HEK293T (cell line): ENCODE measurements at regions not wholly inside any gene's neighbourhood (a gene's known extent, or its start where the extent isn't known, plus 50 kb on each side); places are given as distances from the start of the nearest gene placed in this dataset.

Experiments
- CTCF ChIA-PET: fragments of 350-600 bp; formaldehyde crosslinking; extraction: SDS; loops from one replicate; lab custom pipeline; 2021; ENCODE audit warnings: antibody characterized with exemption, inconsistent platforms; lab: Yijun Ruan, JAX
- POLR2A ChIA-PET: fragments of 350-600 bp; formaldehyde crosslinking; extraction: SDS; loops from one replicate; lab custom pipeline; 2020; ENCODE audit warnings: antibody characterized with exemption, inconsistent platforms; lab: Yijun Ruan, JAX
- DNase-seq: peaks from one replicate; pipeline ENCODE4 v3.0.0; 2012; ENCODE audit warnings: mixed read lengths; ENCODE audit errors: extremely low spot score
- ARNT ChIP-seq: fragments of 450-650 bp; IDR thresholded peaks from 2 replicates; pipeline ENCODE4 v1.6.1; 2017; ENCODE audit warnings: mild to moderate bottlenecking
- BHLHE40 ChIP-seq: fragments of 450-650 bp; IDR thresholded peaks from 2 replicates; pipeline ENCODE4 v1.6.1; 2016; ENCODE audit warnings: mild to moderate bottlenecking, moderate library complexity, borderline replicate concordance
- CTBP1 ChIP-seq: fragments of 450-650 bp; IDR thresholded peaks from 2 replicates; pipeline ENCODE4 v1.6.1; 2016; ENCODE audit warnings: borderline replicate concordance
- ELF4 ChIP-seq: fragments of 450-650 bp; IDR thresholded peaks from 2 replicates; pipeline ENCODE4 v1.6.1; 2017; ENCODE audit warnings: antibody characterized with exemption
- FOXA1 ChIP-seq: fragments of 450-650 bp; IDR thresholded peaks from 2 replicates; pipeline ENCODE4 v1.6.1; 2016; ENCODE audit warnings: mild to moderate bottlenecking
- FOXK2 ChIP-seq: fragments of 450-650 bp; IDR thresholded peaks from 2 replicates; pipeline ENCODE4 v1.6.1; 2016; ENCODE audit warnings: mild to moderate bottlenecking
- FOXM1 ChIP-seq: fragments of 450-650 bp; IDR thresholded peaks from 2 replicates; pipeline ENCODE4 v1.6.1; 2017; ENCODE audit warnings: mild to moderate bottlenecking, borderline replicate concordance
- HDGF ChIP-seq: fragments of 450-650 bp; IDR thresholded peaks from 2 replicates; pipeline ENCODE4 v1.6.1; 2017; ENCODE audit warnings: antibody characterized with exemption, borderline replicate concordance
- L3MBTL2 ChIP-seq: fragments of 450-650 bp; conservative IDR thresholded peaks from 2 replicates; pipeline ENCODE4 v1.6.1; 2016; ENCODE audit warnings: mild to moderate bottlenecking
- LEF1 ChIP-seq: fragments of 450-650 bp; IDR thresholded peaks from 2 replicates; pipeline ENCODE4 v1.6.1; 2017; ENCODE audit warnings: mild to moderate bottlenecking, borderline replicate concordance
- NFRKB ChIP-seq: fragments of 450-650 bp; IDR thresholded peaks from 2 replicates; pipeline ENCODE4 v1.6.1; 2016; ENCODE audit warnings: mild to moderate bottlenecking, moderate library complexity
- PKNOX1 ChIP-seq: fragments of 450-650 bp; IDR thresholded peaks from 2 replicates; pipeline ENCODE4 v1.6.1; 2016
- SP1 ChIP-seq: fragments of 450-650 bp; IDR thresholded peaks from 2 replicates; pipeline ENCODE4 v1.6.1; 2017
- SUZ12 ChIP-seq: fragments of 450-650 bp; IDR thresholded peaks from 2 replicates; pipeline ENCODE4 v1.6.1; 2016; ENCODE audit warnings: mild to moderate bottlenecking
- TARDBP ChIP-seq: fragments of 450-650 bp; IDR thresholded peaks from 2 replicates; pipeline ENCODE4 v1.6.1; 2016
- ZNF384 ChIP-seq: fragments of 450-650 bp; IDR thresholded peaks from 2 replicates; pipeline ENCODE4 v1.6.1; 2016

GRCh38 chr5:124623265-124623664 lies 123.2 kb downstream of the ZNF608 start:
- CTCF ChIA-PET = no interaction called here
- no peak for TF ChIP-seq FOXM1
- no peak for TF ChIP-seq FOXA1
- no peak for TF ChIP-seq ZNF384
- TF ChIP-seq BHLHE40 = no peak
- TF ChIP-seq FOXK2 = no peak
- no peak for TF ChIP-seq PKNOX1
- no peak for TF ChIP-seq L3MBTL2
- TF ChIP-seq LEF1 = no peak
- no peak for TF ChIP-seq HDGF
- no peak for TF ChIP-seq ARNT
- no peak for TF ChIP-seq NFRKB
- POLR2A ChIA-PET = interaction anchor here (0.6 to 1.5 kb wide), 2 partner anchors 21 to 93 kb away, joined by 3 read pairs; no protein-coding TSS in a partner anchor
- DNase-seq = no peak

- DNase-seq = no peak
- POLR2A ChIA-PET = no interaction called here
- CTCF ChIA-PET = no interaction called here
- TF ChIP-seq ZNF384 (no peak), ARNT (no peak), L3MBTL2 (no peak)
Measured at GRCh38 chr5:124622851-124623250, 123.6 kb downstream of the ZNF608 start.

GRCh38 chr5:124621279-124621678 lies 125.2 kb downstream of the ZNF608 start:
- TF ChIP-seq ELF4 (no peak), FOXM1 (no peak), ZNF384 (no peak), FOXA1 (no peak), TARDBP (no peak), FOXK2 (no peak), HDGF (no peak), SUZ12 (no peak), LEF1 (no peak), PKNOX1 (no peak), NFRKB (no peak), SP1 (no peak)
- POLR2A ChIA-PET = no interaction called here
- CTCF ChIA-PET = no interaction called here
- no peak for DNase-seq

- no peak for DNase-seq
- TF ChIP-seq FOXM1 (no peak), CTBP1 (no peak), ELF4 (no peak), L3MBTL2 (no peak), ARNT (no peak), HDGF (no peak), NFRKB (no peak)
- ChIA-PET POLR2A (no interaction called here), CTCF (no interaction called here)
Measured at GRCh38 chr5:124620743-124621142, 125.7 kb downstream of the ZNF608 start.

- CTCF ChIA-PET = no interaction called here
Measured at GRCh38 chr5:124619121-124619520, 127.3 kb downstream of the ZNF608 start.

GRCh38 chr5:124617787-124618186 lies 128.7 kb downstream of the ZNF608 start:
- ChIA-PET CTCF (no interaction called here), POLR2A (no interaction called here)
- DNase-seq = no peak
- TF ChIP-seq HDGF (no peak), ARNT (no peak), CTBP1 (no peak), FOXK2 (no peak), SUZ12 (no peak), L3MBTL2 (no peak), PKNOX1 (no peak), NFRKB (no peak), LEF1 (no peak), BHLHE40 (no peak), ZNF384 (no peak), FOXA1 (no peak), TARDBP (no peak), FOXM1 (no peak), ELF4 (no peak), SP1 (no peak)

More at GRCh38 chr5:124619121-124619520, 127.3 kb downstream of the ZNF608 start:
- no peak for TF ChIP-seq NFRKB
- TF ChIP-seq HDGF = no peak
- no peak for TF ChIP-seq ELF4
- TF ChIP-seq SP1 = no peak
- TF ChIP-seq CTBP1 = no peak
- no peak for TF ChIP-seq FOXM1
- TF ChIP-seq TARDBP = no peak
- no peak for TF ChIP-seq FOXK2
- no peak for TF ChIP-seq LEF1
- TF ChIP-seq ZNF384 = no peak
- no peak for TF ChIP-seq ARNT
- no peak for TF ChIP-seq SUZ12
- TF ChIP-seq PKNOX1 = no peak
- no peak for TF ChIP-seq BHLHE40
- no peak for TF ChIP-seq FOXA1
- TF ChIP-seq L3MBTL2 = no peak
- no peak for DNase-seq
- POLR2A ChIA-PET = no interaction called here
